ENCODE measurements at regions not wholly inside any gene's neighbourhood (a gene's known extent, or its start where the extent isn't known, plus 50 kb on each side); places are given as distances from the start of the nearest gene placed in this dataset.

DNA sequence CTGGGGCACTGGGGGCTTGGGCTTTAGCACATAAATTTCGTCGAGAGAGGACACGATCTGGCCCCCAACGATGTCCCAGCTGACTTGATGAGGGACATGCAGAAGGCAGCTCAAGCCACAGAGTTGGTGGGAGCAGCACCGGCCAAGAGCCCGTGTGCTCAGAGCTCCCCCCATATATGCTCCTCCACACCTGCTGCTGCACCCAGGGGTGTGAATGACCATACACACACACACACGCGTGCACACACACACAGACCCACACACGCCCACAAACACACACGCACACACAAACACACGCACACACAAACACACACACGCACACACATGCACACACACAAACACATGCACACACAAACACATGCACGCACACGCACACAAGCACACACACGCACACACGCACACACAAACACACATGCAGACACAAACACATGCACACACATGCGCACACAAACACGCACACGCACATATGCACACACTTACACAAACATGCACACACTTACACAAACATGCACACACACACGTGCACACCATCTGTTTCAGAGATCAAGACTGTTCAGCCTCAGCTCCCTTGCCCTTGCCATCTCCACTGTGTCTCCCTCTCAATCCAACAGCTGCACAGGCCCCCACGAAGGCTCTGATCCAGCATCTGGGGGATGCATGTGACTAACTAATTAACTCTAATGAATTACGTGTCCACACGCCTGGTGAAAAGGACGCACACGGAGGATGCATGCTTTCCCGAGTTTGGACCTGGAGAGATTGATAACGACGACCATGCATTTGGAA lies 85.6 kb upstream of the TNRC6C start (continued):
- TF ChIP-seq ZNF391 (tag by site-specific recombination; IDR thresholded peaks at IDR 0.05; ENCODE audit: borderline replicate concordance, low read depth) (no peak), ZNF354C (tag by site-specific recombination; IDR thresholded peaks at IDR 0.05; ENCODE audit: borderline replicate concordance, low read depth) (no peak), ZNF776 (tag by site-specific recombination; IDR thresholded peaks at IDR 0.05; ENCODE audit: borderline replicate concordance) (peak; percentile 71; the same call in 1 of the 2 replicates), SP2 (tag by site-specific recombination; IDR thresholded peaks at IDR 0.05) (no peak), ZEB2 (tag by site-specific recombination; IDR thresholded peaks at IDR 0.05) (no peak), ZNF791 (tag by site-specific recombination; IDR thresholded peaks at IDR 0.05) (no peak), ZFP37 (tag by site-specific recombination; IDR thresholded peaks at IDR 0.05) (no peak), KLF10 (tag by site-specific recombination; IDR thresholded peaks at IDR 0.05) (no peak), ZNF701 (tag by site-specific recombination; IDR thresholded peaks at IDR 0.05) (peak; percentile 90; the same call in 1 of the 2 replicates), GLI4 (tag by site-specific recombination; IDR thresholded peaks at IDR 0.05) (0 out of 2 replicates have a peak, but pooled peaks have one; percentile 38), ZSCAN16 (tag by site-specific recombination; IDR thresholded peaks at IDR 0.05) (no peak), ZNF324 (tag by site-specific recombination; IDR thresholded peaks at IDR 0.05) (no peak), ZNF37A (tag by site-specific recombination; IDR thresholded peaks at IDR 0.05) (no peak), KLF7 (tag by site-specific recombination; IDR thresholded peaks at IDR 0.05; ENCODE audit: borderline replicate concordance) (no peak), ZNF621 (tag by site-specific recombination; IDR thresholded peaks at IDR 0.05) (0 out of 2 replicates have a peak, but pooled peaks have one; percentile 60), ZNF571 (tag by site-specific recombination; IDR thresholded peaks at IDR 0.05) (peak; percentile 83; the same call in 1 of the 2 replicates), ZFHX2 (tag by site-specific recombination; conservative IDR thresholded peaks at IDR 0.05) (0 out of 2 replicates have a peak, but pooled peaks have one; percentile 29), ZNF76 (tag by site-specific recombination; IDR thresholded peaks at IDR 0.05; ENCODE audit: borderline replicate concordance, low read depth) (no peak), SETDB1 (IDR thresholded peaks at IDR 0.05; ENCODE audit: insufficient read length, low read length) (no peak), ZNF404 (tag by site-specific recombination; IDR thresholded peaks at IDR 0.05) (no peak), ZNF23 (tag by site-specific recombination; IDR thresholded peaks at IDR 0.05; ENCODE audit: borderline replicate concordance) (no peak)
- TF ChIP-seq, protein P1, sequence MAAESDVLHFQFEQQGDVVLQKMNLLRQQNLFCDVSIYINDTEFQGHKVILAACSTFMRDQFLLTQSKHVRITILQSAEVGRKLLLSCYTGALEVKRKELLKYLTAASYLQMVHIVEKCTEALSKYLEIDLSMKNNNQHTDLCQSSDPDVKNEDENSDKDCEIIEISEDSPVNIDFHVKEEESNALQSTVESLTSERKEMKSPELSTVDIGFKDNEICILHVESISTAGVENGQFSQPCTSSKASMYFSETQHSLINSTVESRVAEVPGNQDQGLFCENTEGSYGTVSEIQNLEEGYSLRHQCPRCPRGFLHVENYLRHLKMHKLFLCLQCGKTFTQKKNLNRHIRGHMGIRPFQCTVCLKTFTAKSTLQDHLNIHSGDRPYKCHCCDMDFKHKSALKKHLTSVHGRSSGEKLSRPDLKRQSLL (tag by site-specific recombination; IDR thresholded peaks at IDR 0.05): no peak
- TF ChIP-seq, protein P2, sequence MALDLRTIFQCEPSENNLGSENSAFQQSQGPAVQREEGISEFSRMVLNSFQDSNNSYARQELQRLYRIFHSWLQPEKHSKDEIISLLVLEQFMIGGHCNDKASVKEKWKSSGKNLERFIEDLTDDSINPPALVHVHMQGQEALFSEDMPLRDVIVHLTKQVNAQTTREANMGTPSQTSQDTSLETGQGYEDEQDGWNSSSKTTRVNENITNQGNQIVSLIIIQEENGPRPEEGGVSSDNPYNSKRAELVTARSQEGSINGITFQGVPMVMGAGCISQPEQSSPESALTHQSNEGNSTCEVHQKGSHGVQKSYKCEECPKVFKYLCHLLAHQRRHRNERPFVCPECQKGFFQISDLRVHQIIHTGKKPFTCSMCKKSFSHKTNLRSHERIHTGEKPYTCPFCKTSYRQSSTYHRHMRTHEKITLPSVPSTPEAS (tag by site-specific recombination; IDR thresholded peaks at IDR 0.05): peak; percentile 100
- TF ChIP-seq, protein P3, sequence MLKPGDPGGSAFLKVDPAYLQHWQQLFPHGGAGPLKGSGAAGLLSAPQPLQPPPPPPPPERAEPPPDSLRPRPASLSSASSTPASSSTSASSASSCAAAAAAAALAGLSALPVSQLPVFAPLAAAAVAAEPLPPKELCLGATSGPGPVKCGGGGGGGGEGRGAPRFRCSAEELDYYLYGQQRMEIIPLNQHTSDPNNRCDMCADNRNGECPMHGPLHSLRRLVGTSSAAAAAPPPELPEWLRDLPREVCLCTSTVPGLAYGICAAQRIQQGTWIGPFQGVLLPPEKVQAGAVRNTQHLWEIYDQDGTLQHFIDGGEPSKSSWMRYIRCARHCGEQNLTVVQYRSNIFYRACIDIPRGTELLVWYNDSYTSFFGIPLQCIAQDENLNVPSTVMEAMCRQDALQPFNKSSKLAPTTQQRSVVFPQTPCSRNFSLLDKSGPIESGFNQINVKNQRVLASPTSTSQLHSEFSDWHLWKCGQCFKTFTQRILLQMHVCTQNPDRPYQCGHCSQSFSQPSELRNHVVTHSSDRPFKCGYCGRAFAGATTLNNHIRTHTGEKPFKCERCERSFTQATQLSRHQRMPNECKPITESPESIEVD (tag by site-specific recombination; IDR thresholded peaks at IDR 0.05): no peak
- TF ChIP-seq, protein P4, sequence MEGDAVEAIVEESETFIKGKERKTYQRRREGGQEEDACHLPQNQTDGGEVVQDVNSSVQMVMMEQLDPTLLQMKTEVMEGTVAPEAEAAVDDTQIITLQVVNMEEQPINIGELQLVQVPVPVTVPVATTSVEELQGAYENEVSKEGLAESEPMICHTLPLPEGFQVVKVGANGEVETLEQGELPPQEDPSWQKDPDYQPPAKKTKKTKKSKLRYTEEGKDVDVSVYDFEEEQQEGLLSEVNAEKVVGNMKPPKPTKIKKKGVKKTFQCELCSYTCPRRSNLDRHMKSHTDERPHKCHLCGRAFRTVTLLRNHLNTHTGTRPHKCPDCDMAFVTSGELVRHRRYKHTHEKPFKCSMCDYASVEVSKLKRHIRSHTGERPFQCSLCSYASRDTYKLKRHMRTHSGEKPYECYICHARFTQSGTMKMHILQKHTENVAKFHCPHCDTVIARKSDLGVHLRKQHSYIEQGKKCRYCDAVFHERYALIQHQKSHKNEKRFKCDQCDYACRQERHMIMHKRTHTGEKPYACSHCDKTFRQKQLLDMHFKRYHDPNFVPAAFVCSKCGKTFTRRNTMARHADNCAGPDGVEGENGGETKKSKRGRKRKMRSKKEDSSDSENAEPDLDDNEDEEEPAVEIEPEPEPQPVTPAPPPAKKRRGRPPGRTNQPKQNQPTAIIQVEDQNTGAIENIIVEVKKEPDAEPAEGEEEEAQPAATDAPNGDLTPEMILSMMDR (tag by site-specific recombination; IDR thresholded peaks at IDR 0.05): no peak
- TF ChIP-seq, protein P5, sequence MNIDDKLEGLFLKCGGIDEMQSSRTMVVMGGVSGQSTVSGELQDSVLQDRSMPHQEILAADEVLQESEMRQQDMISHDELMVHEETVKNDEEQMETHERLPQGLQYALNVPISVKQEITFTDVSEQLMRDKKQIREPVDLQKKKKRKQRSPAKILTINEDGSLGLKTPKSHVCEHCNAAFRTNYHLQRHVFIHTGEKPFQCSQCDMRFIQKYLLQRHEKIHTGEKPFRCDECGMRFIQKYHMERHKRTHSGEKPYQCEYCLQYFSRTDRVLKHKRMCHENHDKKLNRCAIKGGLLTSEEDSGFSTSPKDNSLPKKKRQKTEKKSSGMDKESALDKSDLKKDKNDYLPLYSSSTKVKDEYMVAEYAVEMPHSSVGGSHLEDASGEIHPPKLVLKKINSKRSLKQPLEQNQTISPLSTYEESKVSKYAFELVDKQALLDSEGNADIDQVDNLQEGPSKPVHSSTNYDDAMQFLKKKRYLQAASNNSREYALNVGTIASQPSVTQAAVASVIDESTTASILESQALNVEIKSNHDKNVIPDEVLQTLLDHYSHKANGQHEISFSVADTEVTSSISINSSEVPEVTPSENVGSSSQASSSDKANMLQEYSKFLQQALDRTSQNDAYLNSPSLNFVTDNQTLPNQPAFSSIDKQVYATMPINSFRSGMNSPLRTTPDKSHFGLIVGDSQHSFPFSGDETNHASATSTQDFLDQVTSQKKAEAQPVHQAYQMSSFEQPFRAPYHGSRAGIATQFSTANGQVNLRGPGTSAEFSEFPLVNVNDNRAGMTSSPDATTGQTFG (tag by site-specific recombination; IDR thresholded peaks at IDR 0.05; ENCODE audit: borderline replicate concordance): 0 out of 2 replicates have a peak, but pooled peaks have one; percentile 72
- TF ChIP-seq, protein P6, sequence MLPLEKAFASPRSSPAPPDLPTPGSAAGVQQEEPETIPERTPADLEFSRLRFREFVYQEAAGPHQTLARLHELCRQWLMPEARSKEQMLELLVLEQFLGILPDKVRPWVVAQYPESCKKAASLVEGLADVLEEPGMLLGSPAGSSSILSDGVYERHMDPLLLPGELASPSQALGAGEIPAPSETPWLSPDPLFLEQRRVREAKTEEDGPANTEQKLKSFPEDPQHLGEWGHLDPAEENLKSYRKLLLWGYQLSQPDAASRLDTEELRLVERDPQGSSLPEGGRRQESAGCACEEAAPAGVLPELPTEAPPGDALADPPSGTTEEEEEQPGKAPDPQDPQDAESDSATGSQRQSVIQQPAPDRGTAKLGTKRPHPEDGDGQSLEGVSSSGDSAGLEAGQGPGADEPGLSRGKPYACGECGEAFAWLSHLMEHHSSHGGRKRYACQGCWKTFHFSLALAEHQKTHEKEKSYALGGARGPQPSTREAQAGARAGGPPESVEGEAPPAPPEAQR (tag by site-specific recombination; IDR thresholded peaks at IDR 0.05): no peak
- TF ChIP-seq, protein P7, sequence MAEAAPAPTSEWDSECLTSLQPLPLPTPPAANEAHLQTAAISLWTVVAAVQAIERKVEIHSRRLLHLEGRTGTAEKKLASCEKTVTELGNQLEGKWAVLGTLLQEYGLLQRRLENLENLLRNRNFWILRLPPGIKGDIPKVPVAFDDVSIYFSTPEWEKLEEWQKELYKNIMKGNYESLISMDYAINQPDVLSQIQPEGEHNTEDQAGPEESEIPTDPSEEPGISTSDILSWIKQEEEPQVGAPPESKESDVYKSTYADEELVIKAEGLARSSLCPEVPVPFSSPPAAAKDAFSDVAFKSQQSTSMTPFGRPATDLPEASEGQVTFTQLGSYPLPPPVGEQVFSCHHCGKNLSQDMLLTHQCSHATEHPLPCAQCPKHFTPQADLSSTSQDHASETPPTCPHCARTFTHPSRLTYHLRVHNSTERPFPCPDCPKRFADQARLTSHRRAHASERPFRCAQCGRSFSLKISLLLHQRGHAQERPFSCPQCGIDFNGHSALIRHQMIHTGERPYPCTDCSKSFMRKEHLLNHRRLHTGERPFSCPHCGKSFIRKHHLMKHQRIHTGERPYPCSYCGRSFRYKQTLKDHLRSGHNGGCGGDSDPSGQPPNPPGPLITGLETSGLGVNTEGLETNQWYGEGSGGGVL (tag by site-specific recombination; IDR thresholded peaks at IDR 0.05): no peak
